Hematopoietic multipotent progenitor cell (in vitro differentiated cells): ENCODE measurements at regions not wholly inside any gene's neighbourhood (a gene's known extent, or its start where the extent isn't known, plus 50 kb on each side); places are given as distances from the start of the nearest gene placed in this dataset.
"Not testable (repeated sequence)": the region's sequence is repeated elsewhere in the genome, so short reads cannot be mapped to it uniquely, and the experiment has no call there.

Source experiments
- DNase-seq, 3 donors: peaks; one replicate each; pipeline ENCODE4 v3.0.0-alpha.2; 2011 to 2015; ENCODE audit warnings: low read depth in 2 of 3, low spot score in 2 of 3

GRCh38 chr18:1252936-1253335 lies 348.3 kb downstream of the ADCYAP1 start:
- no peak for DNase-seq

GRCh38 chr18:1253827-1254226 lies 349.2 kb downstream of the ADCYAP1 start:
- no peak for DNase-seq

- no peak for DNase-seq
Measured at GRCh38 chr18:1261054-1261453, 356.4 kb downstream of the ADCYAP1 start.

- DNase-seq: no peak
Measured at GRCh38 chr18:1267021-1267420, 362.4 kb downstream of the ADCYAP1 start.

- DNase-seq: no peak
Measured at GRCh38 chr18:1270081-1270480, 365.4 kb downstream of the ADCYAP1 start.

- no peak for DNase-seq
Measured at GRCh38 chr18:1273469-1273868, 368.8 kb downstream of the ADCYAP1 start.

GRCh38 chr18:1292167-1292566 lies 387.5 kb downstream of the ADCYAP1 start:
- DNase-seq: no peak

- no peak for DNase-seq
Measured at GRCh38 chr18:1294229-1294628, 389.6 kb downstream of the ADCYAP1 start.

- DNase-seq: no peak
Measured at GRCh38 chr18:1296237-1296636, 391.6 kb downstream of the ADCYAP1 start.

- no peak for DNase-seq
Measured at GRCh38 chr18:1302861-1303260, 398.2 kb downstream of the ADCYAP1 start.

GRCh38 chr18:1304392-1304992 lies 399.8 kb downstream of the ADCYAP1 start:
- DNase-seq: no peak

GRCh38 chr18:1306641-1307040 lies 402.0 kb downstream of the ADCYAP1 start:
- DNase-seq: no peak

- DNase-seq: no peak
Measured at GRCh38 chr18:1308686-1309085, 404.0 kb downstream of the ADCYAP1 start.

GRCh38 chr18:1311376-1311775 lies 406.7 kb downstream of the ADCYAP1 start:
- DNase-seq: no peak

GRCh38 chr18:1335345-1335744 lies 430.7 kb downstream of the ADCYAP1 start:
- DNase-seq: not testable (repeated sequence)

GRCh38 chr18:1350931-1351450 lies 446.3 kb downstream of the ADCYAP1 start:
- DNase-seq: no peak

GRCh38 chr18:1353025-1353424 lies 448.4 kb downstream of the ADCYAP1 start:
- no peak for DNase-seq

GRCh38 chr18:1357724-1358123 lies 453.1 kb downstream of the ADCYAP1 start:
- DNase-seq: no peak

GRCh38 chr18:1361936-1362335 lies 457.3 kb downstream of the ADCYAP1 start:
- peak in 1 of 3 donors; percentile 9 for DNase-seq

GRCh38 chr18:1370552-1370951 lies 465.9 kb downstream of the ADCYAP1 start:
- no peak for DNase-seq

- no peak for DNase-seq
Measured at GRCh38 chr18:1371724-1372123, 467.1 kb downstream of the ADCYAP1 start.

- no peak for DNase-seq
Measured at GRCh38 chr18:1383465-1383864, 478.8 kb downstream of the ADCYAP1 start.

- DNase-seq: not testable (repeated sequence)
Measured at GRCh38 chr18:1388468-1388867, 483.8 kb downstream of the ADCYAP1 start.
